Body of pancreas (tissue), 4 donors: ENCODE measurements at regions not wholly inside any gene's neighbourhood (a gene's known extent, or its start where the extent isn't known, plus 50 kb on each side); places are given as distances from the start of the nearest gene placed in this dataset.

Source experiments
- CTCF ChIP-seq, 7 experiments: fragments of 450-650 bp in 4 of 7; fragments of 200-600 bp in 3 of 7; sonication (generic) in 3 of 7; IDR thresholded peaks; one replicate each; pipeline ENCODE4 v1.5.1; 2016 to 2019; ENCODE audit warnings: antibody characterized with exemption in 7 of 7
- POLR2A ChIP-seq, 3 donors: fragments of 450-650 bp; IDR thresholded peaks; one replicate each; pipeline ENCODE4 v1.6.1; 2016; ENCODE audit warnings: antibody characterized with exemption in 3 of 3, mild to moderate bottlenecking in 2 of 3

- TF ChIP-seq CTCF (IDR thresholded peaks at IDR 0.05) (no peak), POLR2A (IDR thresholded peaks at IDR 0.05) (no peak)
Measured at GRCh38 chr16:86737083-86737482, 158.7 kb downstream of the FOXL1 start.
